ENCODE measurements at regions not wholly inside any gene's neighbourhood (a gene's known extent, or its start where the extent isn't known, plus 50 kb on each side); places are given as distances from the start of the nearest gene placed in this dataset.

DNA sequence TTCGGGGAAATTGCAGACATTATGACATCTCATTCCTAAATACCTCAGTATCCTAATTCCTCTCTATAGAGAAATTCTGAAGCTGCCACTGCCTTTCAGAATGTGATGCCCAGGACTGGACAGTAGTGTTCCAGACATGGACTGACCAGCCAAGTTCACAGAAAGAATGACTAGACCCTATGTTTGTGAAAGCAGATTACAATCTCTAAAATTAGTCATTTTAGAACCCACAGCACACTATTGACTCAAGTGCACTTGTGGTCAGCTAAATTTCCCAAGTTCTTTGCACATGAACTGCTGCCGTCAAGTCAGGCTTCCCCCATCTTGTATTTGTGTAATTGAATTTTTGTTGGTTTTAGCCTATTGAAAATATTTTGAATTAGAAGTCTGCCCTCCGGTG, 81.0 kb upstream of the ESX1 start:
- TF ChIP-seq, protein P1, sequence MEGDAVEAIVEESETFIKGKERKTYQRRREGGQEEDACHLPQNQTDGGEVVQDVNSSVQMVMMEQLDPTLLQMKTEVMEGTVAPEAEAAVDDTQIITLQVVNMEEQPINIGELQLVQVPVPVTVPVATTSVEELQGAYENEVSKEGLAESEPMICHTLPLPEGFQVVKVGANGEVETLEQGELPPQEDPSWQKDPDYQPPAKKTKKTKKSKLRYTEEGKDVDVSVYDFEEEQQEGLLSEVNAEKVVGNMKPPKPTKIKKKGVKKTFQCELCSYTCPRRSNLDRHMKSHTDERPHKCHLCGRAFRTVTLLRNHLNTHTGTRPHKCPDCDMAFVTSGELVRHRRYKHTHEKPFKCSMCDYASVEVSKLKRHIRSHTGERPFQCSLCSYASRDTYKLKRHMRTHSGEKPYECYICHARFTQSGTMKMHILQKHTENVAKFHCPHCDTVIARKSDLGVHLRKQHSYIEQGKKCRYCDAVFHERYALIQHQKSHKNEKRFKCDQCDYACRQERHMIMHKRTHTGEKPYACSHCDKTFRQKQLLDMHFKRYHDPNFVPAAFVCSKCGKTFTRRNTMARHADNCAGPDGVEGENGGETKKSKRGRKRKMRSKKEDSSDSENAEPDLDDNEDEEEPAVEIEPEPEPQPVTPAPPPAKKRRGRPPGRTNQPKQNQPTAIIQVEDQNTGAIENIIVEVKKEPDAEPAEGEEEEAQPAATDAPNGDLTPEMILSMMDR (IDR thresholded peaks at IDR 0.05; ENCODE audit: control extremely low read depth, extremely low read depth, low read depth, missing control alignments), result no peak
- POLR2A ChIA-PET, result no interaction called here
- DNase-seq (ENCODE audit: extremely low spot score), result no peak
- CTCF ChIA-PET, result interaction anchor here (0.9 kb wide), 1 partner anchor 15 kb away, joined by 3 read pairs; no protein-coding TSS in a partner anchor

DNA sequence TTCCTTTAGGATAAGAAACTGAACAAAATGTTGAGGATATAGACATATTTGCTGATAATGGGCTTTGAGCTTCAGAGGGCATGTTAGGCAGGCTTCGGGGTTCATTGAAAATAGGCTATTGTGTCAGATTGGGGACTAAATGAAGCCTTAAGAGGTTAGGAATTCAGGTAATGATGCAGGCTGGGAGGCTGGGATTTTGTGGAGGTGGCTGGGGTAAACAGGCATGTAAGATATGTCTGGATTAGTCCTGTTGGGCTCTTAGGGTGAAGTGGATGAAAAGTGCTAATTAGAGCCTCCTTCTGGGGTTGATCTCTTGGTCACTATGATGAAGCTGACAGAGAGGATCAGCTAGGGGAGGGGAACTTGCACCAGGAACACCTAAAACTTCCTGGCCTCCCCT, 80.2 kb upstream of the ESX1 start:
- TF ChIP-seq, protein P1 (IDR thresholded peaks at IDR 0.05; ENCODE audit: control extremely low read depth, extremely low read depth, low read depth, missing control alignments), result no peak
- ChIA-PET CTCF (no interaction called here), POLR2A (no interaction called here)
- DNase-seq (ENCODE audit: extremely low spot score), result no peak

DNA sequence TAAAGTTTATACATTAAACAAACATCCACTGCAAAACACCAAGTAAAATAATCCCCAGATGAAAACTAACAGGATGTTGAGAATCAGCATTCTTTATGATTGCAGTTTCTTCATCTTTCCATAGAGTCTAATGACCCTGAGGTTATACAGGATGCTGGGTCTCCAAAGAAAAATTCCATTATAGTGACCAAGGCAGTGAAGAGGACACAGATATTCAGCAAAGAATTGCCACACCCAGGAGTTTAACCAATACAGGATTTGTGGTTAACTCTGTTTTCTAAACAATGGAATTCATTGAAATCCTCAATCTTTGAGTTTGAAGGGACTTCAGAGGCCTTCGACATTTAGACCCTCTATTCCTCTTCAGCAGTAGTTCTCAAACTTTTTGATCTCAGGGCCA, 76.2 kb upstream of the ESX1 start:
- TF ChIP-seq, protein P1 (IDR thresholded peaks at IDR 0.05; ENCODE audit: control extremely low read depth, extremely low read depth, low read depth, missing control alignments), result no peak
- ChIA-PET POLR2A (no interaction called here), CTCF (no interaction called here)
- no peak for DNase-seq (ENCODE audit: extremely low spot score)

- ChIA-PET POLR2A (no interaction called here), CTCF (no interaction called here)
- TF ChIP-seq, protein P1 (IDR thresholded peaks at IDR 0.05; ENCODE audit: control extremely low read depth, extremely low read depth, low read depth, missing control alignments), result no peak
- DNase-seq (ENCODE audit: extremely low spot score), result no peak
Measured at GRCh38 chrX:104329731-104330130, 75.0 kb upstream of the ESX1 start.

GRCh38 chrX:104325213-104325585, 70.5 kb upstream of the ESX1 start:
- POLR2A ChIA-PET, result no interaction called here
- TF ChIP-seq, protein P1 (IDR thresholded peaks at IDR 0.05; ENCODE audit: control extremely low read depth, extremely low read depth, low read depth, missing control alignments), result no peak
- DNase-seq (ENCODE audit: extremely low spot score), result no peak
- CTCF ChIA-PET, result no interaction called here

DNA sequence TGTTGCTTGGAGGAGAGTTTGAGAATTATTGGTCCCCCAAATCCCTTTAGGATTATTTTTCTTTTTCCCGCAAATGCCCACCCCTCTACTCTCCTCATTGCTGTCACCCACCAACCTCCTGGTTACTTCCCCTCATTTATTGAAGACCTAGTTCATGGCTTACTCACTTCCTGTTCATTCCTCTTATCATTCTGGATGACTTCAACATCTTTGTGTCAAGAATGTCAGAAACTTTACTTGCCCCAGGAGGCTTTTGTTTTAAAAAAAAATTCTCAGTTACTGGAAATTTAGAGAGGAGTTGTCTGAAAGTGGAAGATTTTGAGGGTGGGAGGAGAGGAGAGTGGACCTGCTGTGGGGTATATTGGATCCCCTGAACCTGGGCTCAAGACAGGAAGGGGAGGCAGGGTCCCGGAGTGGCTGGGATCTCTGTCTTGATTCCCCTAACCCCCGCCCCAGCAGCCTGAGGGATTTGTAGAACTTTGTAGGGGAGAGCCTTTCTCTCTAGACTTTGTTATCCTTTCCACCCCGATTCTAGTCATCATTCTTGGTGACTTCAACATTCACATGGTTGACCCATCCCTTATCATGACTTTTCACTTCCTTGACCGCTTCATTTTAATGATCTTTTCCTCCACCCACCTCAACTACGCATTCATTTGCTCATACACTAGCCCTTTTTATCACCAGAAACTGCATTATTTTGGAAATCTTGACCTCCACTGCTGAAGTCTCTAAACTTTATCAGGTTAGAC, 69.9 kb upstream of the ESX1 start:
- ChIA-PET CTCF (no interaction called here), POLR2A (no interaction called here)
- DNase-seq (ENCODE audit: extremely low spot score), result no peak
- TF ChIP-seq, protein P1 (IDR thresholded peaks at IDR 0.05; ENCODE audit: control extremely low read depth, extremely low read depth, low read depth, missing control alignments), result no peak

Measured in GM10248 (cell line).